CD8-positive, alpha-beta memory T cell (primary cell): ENCODE measurements at regions not wholly inside any gene's neighbourhood (a gene's known extent, or its start where the extent isn't known, plus 50 kb on each side); places are given as distances from the start of the nearest gene placed in this dataset.

Source experiments
- CTCF ChIA-PET: fragments of 350-600 bp; sonication (Branson Sonifier 250); formaldehyde crosslinking; loops from one replicate; lab custom pipeline; 2021; ENCODE audit warnings: antibody characterized with exemption; lab: Charles Lee
- POLR2A ChIA-PET: fragments of 350-600 bp; sonication (Branson Sonifier 250); formaldehyde crosslinking; loops from one replicate; lab custom pipeline; 2021; ENCODE audit warnings: antibody characterized with exemption; lab: Charles Lee
- DNase-seq, 5 donors: peaks; one replicate each; pipeline versions ENCODE4 v3.0.0 to v3.0.0-alpha.2; 2020 to 2022; ENCODE audit warnings: mixed read lengths in 1 of 5
- H3K27ac ChIP-seq: one replicate; pipeline ENCODE4 v1.7.0; 2013; ENCODE audit warnings: low read depth, mild to moderate bottlenecking, low read length, moderate library complexity
- H3K27me3 ChIP-seq: 2 replicates; pipeline ENCODE4 v1.7.0; 2013; ENCODE audit warnings: low read length, mild to moderate bottlenecking; ENCODE audit not compliant: insufficient read depth, poor library complexity, severe bottlenecking
- H3K36me3 ChIP-seq: 2 replicates; pipeline ENCODE4 v1.7.0; 2013; ENCODE audit warnings: mild to moderate bottlenecking, low read length, moderate library complexity; ENCODE audit not compliant: insufficient read depth
- H3K4me1 ChIP-seq: 2 replicates; pipeline ENCODE4 v1.7.0; 2013; ENCODE audit warnings: mild to moderate bottlenecking, low read length, moderate library complexity; ENCODE audit not compliant: insufficient read depth
- H3K4me3 ChIP-seq: 2 replicates; pipeline ENCODE4 v1.7.0; 2013; ENCODE audit warnings: mild to moderate bottlenecking, low read length
- H3K9me3 ChIP-seq: 2 replicates; pipeline ENCODE4 v1.7.0; 2013; ENCODE audit warnings: mild to moderate bottlenecking, low read length
- H3K27ac Mint-ChIP-seq, 8 donors: one replicate each; pipeline ENCODE4 v1.8.0; 2020 to 2021; ENCODE audit warnings: mixed read lengths in 8 of 8, mild to moderate bottlenecking in 6 of 8, inconsistent platforms in 3 of 8, moderate library complexity in 3 of 8
- H3K27me3 Mint-ChIP-seq, 2 donors: one replicate each; pipeline ENCODE4 v1.8.0; 2020 to 2021; ENCODE audit warnings: mixed read lengths in 2 of 2, mild to moderate bottlenecking in 1 of 2, moderate library complexity in 1 of 2
- H3K36me3 Mint-ChIP-seq, 3 donors: one replicate each; pipeline ENCODE4 v1.8.0; 2020 to 2021; ENCODE audit warnings: mixed read lengths in 3 of 3, inconsistent platforms in 1 of 3, mild to moderate bottlenecking in 1 of 3
- H3K4me1 Mint-ChIP-seq, 3 donors: one replicate each; pipeline ENCODE4 v1.8.0; 2020 to 2021; ENCODE audit warnings: mixed read lengths in 3 of 3, inconsistent platforms in 1 of 3, mild to moderate bottlenecking in 1 of 3
- H3K4me3 Mint-ChIP-seq, 7 donors: one replicate each; pipeline ENCODE4 v1.8.0; 2020 to 2021; ENCODE audit warnings: mixed read lengths in 7 of 7, mild to moderate bottlenecking in 6 of 7, moderate library complexity in 4 of 7, inconsistent platforms in 2 of 7
- H3K9me3 Mint-ChIP-seq, 5 donors: one replicate each; pipeline ENCODE4 v1.8.0; 2020 to 2022; ENCODE audit warnings: mixed read lengths in 5 of 5, mild to moderate bottlenecking in 3 of 5, moderate library complexity in 2 of 5, inconsistent platforms in 1 of 5

DNA sequence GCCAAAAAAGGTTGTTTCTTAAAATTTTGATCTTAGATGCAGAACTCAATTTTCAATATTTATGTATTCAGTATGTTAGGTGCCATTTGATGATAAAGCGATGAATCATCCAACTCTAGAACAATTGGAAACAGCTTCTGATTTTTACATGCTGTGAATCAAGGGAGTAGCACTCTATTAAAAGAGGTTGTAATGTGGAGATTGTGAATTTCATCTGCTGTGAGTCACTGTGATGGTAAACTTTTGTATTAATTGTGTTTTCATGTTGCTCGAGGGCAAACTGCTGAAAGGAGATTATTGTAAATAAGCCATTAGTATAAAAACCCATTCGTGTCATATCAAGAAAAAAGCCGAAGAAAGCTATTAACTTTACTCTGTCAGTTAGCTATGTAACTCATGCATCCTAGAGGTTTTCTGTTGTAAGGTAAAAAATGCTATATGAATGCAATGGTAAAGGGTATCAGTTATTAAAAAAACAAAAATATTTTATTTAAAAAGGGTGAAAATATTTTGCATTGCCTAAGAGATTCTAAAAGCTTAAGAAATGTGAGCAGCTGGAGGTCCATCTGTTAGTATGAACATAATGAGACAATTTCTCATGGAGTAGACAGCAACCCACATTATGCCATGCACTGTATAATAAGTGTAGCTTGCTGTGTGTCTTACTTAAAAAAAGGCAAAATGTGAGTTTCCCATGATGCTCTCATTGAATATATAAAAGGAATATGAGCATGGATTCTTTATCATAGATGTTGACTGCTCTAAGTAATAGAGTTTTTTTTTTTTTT, 511.0 kb upstream of the PCDH15 start:
- no peak for DNase-seq
- no peak overlapping the region for H3K4me3 Mint-ChIP-seq
- no peaks in the 10 kb centered on the region for H3K36me3 Mint-ChIP-seq
- Histone ChIP-seq H3K27ac (no peak overlapping the region), H3K27me3 (no peaks in the 10 kb centered on the region), H3K36me3 (no peaks in the 10 kb centered on the region), H3K4me3 (no peak overlapping the region), H3K9me3 (no peaks in the 10 kb centered on the region), H3K4me1 (no peaks in the 10 kb centered on the region)
- H3K9me3 Mint-ChIP-seq, result peaks cover 2 to 11% (median 2%) of the 10 kb centered on the region in 5 donors
- ChIA-PET CTCF (no interaction called here), POLR2A (no interaction called here)
- H3K4me1 Mint-ChIP-seq, result no peaks in the 10 kb centered on the region
- H3K27ac Mint-ChIP-seq, result no peak overlapping the region
- H3K27me3 Mint-ChIP-seq, result no peaks in the 10 kb centered on the region

GRCh38 chr10:55310143-55310542, 509.1 kb upstream of the PCDH15 start:
- H3K9me3 ChIP-seq, result no peaks in the 10 kb centered on the region
- Mint-ChIP-seq H3K27ac (no peak overlapping the region), H3K36me3 (no peaks in the 10 kb centered on the region), H3K4me3 (no peak overlapping the region), H3K9me3 (peaks cover 0 to 17% (median 3%) of the 10 kb centered on the region in 5 donors), H3K4me1 (no peaks in the 10 kb centered on the region), H3K27me3 (no peaks in the 10 kb centered on the region)
- no peaks in the 10 kb centered on the region for H3K4me1 ChIP-seq
- no peaks in the 10 kb centered on the region for H3K27me3 ChIP-seq
- CTCF ChIA-PET, result no interaction called here
- no peaks in the 10 kb centered on the region for H3K36me3 ChIP-seq
- POLR2A ChIA-PET, result no interaction called here
- H3K27ac ChIP-seq, result no peak overlapping the region
- no peak overlapping the region for H3K4me3 ChIP-seq
- DNase-seq, result no peak

GRCh38 chr10:55305285-55305684, 504.3 kb upstream of the PCDH15 start:
- Histone ChIP-seq H3K9me3 (no peaks in the 10 kb centered on the region), H3K4me1 (no peaks in the 10 kb centered on the region), H3K27ac (no peak overlapping the region), H3K4me3 (no peak overlapping the region), H3K36me3 (no peaks in the 10 kb centered on the region), H3K27me3 (no peaks in the 10 kb centered on the region)
- Mint-ChIP-seq H3K9me3 (peaks cover 0 to 19% (median 3%) of the 10 kb centered on the region in 5 donors), H3K27ac (no peak overlapping the region), H3K36me3 (no peaks in the 10 kb centered on the region), H3K4me1 (no peaks in the 10 kb centered on the region), H3K27me3 (no peaks in the 10 kb centered on the region), H3K4me3 (no peak overlapping the region)
- CTCF ChIA-PET, result no interaction called here
- DNase-seq, result no peak
- POLR2A ChIA-PET, result no interaction called here

DNA sequence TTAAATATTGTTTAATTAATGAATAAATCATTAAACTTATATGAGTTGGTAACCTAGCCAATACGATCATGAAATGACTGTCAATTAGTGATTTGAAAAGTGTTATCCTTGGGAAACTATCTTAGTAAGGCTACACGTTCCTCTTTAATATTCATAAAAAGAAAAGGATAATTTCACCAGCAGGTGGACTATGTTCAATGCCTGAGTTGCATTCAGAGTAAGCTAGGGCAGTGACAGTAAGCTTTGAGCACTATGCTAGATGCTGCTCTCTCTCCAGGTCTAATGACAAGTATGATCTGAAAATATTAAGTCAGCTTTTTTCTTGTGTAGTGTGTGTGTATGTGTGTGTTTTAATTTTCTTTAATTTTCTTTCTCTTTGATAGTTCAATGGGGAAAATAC, 486.3 kb upstream of the PCDH15 start:
- POLR2A ChIA-PET, result no interaction called here
- H3K4me1 ChIP-seq, result no peaks in the 10 kb centered on the region
- no peak overlapping the region for H3K4me3 Mint-ChIP-seq
- H3K4me3 ChIP-seq, result no peak overlapping the region
- H3K9me3 ChIP-seq, result no peaks in the 10 kb centered on the region
- H3K4me1 Mint-ChIP-seq, result no peaks in the 10 kb centered on the region
- no peak overlapping the region for H3K27ac Mint-ChIP-seq
- no peaks in the 10 kb centered on the region for H3K27me3 Mint-ChIP-seq
- H3K36me3 ChIP-seq, result no peaks in the 10 kb centered on the region
- CTCF ChIA-PET, result no interaction called here
- peaks cover 4 to 31% (median 13%) of the 10 kb centered on the region in 5 donors for H3K9me3 Mint-ChIP-seq
- H3K27ac ChIP-seq, result no peak overlapping the region
- H3K36me3 Mint-ChIP-seq, result no peaks in the 10 kb centered on the region
- H3K27me3 ChIP-seq, result no peaks in the 10 kb centered on the region
- DNase-seq, result no peak

- Mint-ChIP-seq H3K27ac (no peak overlapping the region), H3K36me3 (no peaks in the 10 kb centered on the region), H3K27me3 (no peaks in the 10 kb centered on the region), H3K4me1 (no peaks in the 10 kb centered on the region), H3K4me3 (no peak overlapping the region), H3K9me3 (peaks cover 0 to 36% (median 4%) of the 10 kb centered on the region in 5 donors)
- DNase-seq, result no peak
- no peaks in the 10 kb centered on the region for H3K36me3 ChIP-seq
- ChIA-PET CTCF (no interaction called here), POLR2A (no interaction called here)
- H3K4me1 ChIP-seq, result no peaks in the 10 kb centered on the region
- no peaks in the 10 kb centered on the region for H3K27me3 ChIP-seq
- H3K27ac ChIP-seq, result no peak overlapping the region
- H3K4me3 ChIP-seq, result no peak overlapping the region
- no peaks in the 10 kb centered on the region for H3K9me3 ChIP-seq
These were observed 482.0 kb upstream of the PCDH15 start for GRCh38 chr10:55283031-55283430.

DNA sequence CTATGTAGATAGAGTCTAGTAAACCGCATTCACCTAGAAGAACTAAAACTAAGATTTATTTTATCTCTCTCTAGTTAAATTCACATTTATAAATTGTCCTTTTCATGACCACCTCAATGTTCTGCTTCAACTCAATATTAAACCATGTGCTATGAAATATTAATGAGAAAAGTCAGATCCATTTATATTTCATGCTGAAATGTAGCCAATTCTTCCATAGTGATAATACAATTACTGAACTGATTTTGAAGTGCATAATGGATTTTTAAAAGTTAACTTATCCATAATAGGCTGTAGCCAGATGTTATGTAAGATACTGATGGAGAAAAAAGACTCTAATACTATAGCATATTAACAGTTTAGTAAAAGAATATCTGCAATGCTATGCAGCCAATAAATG, 479.7 kb upstream of the PCDH15 start:
- no peaks in the 10 kb centered on the region for H3K4me1 Mint-ChIP-seq
- H3K27ac Mint-ChIP-seq, result no peak overlapping the region
- CTCF ChIA-PET, result no interaction called here
- H3K27me3 Mint-ChIP-seq, result no peaks in the 10 kb centered on the region
- H3K4me3 Mint-ChIP-seq, result no peak overlapping the region
- H3K27me3 ChIP-seq, result no peaks in the 10 kb centered on the region
- H3K36me3 Mint-ChIP-seq, result no peaks in the 10 kb centered on the region
- POLR2A ChIA-PET, result no interaction called here
- H3K9me3 Mint-ChIP-seq, result peaks cover 0 to 42% (median 3%) of the 10 kb centered on the region in 5 donors
- H3K9me3 ChIP-seq, result no peaks in the 10 kb centered on the region
- DNase-seq, result no peak
- H3K27ac ChIP-seq, result no peak overlapping the region
- H3K4me1 ChIP-seq, result no peaks in the 10 kb centered on the region
- no peaks in the 10 kb centered on the region for H3K36me3 ChIP-seq
- H3K4me3 ChIP-seq, result no peak overlapping the region

- H3K4me3 Mint-ChIP-seq, result no peak overlapping the region
- Histone ChIP-seq H3K4me1 (no peaks in the 10 kb centered on the region), H3K36me3 (no peaks in the 10 kb centered on the region), H3K27me3 (no peaks in the 10 kb centered on the region), H3K4me3 (no peak overlapping the region), H3K27ac (no peak overlapping the region), H3K9me3 (no peaks in the 10 kb centered on the region)
- DNase-seq, result no peak
- H3K4me1 Mint-ChIP-seq, result no peaks in the 10 kb centered on the region
- H3K36me3 Mint-ChIP-seq, result no peaks in the 10 kb centered on the region
- peaks cover 0 to 37% (median 6%) of the 10 kb centered on the region in 5 donors for H3K9me3 Mint-ChIP-seq
- peaks cover 0 to 1% of the 10 kb centered on the region in 2 donors for H3K27me3 Mint-ChIP-seq
- CTCF ChIA-PET, result no interaction called here
- no peak overlapping the region for H3K27ac Mint-ChIP-seq
- POLR2A ChIA-PET, result no interaction called here
These were observed 476.5 kb upstream of the PCDH15 start for GRCh38 chr10:55277549-55277948.

- H3K4me1 ChIP-seq, result no peaks in the 10 kb centered on the region
- POLR2A ChIA-PET, result no interaction called here
- no peaks in the 10 kb centered on the region for H3K9me3 ChIP-seq
- H3K4me3 Mint-ChIP-seq, result no peak overlapping the region
- no peak overlapping the region for H3K4me3 ChIP-seq
- H3K9me3 Mint-ChIP-seq, result peaks cover 2 to 24% (median 4%) of the 10 kb centered on the region in 5 donors
- H3K27ac ChIP-seq, result no peak overlapping the region
- H3K36me3 Mint-ChIP-seq, result no peaks in the 10 kb centered on the region
- H3K27me3 ChIP-seq, result no peaks in the 10 kb centered on the region
- no peaks in the 10 kb centered on the region for H3K4me1 Mint-ChIP-seq
- no peak overlapping the region for H3K27ac Mint-ChIP-seq
- no peaks in the 10 kb centered on the region for H3K36me3 ChIP-seq
- DNase-seq, result no peak
- peaks cover 0 to 1% of the 10 kb centered on the region in 2 donors for H3K27me3 Mint-ChIP-seq
- CTCF ChIA-PET, result no interaction called here
These were observed 473.3 kb upstream of the PCDH15 start for GRCh38 chr10:55274367-55274766.
